ENCODE measurements at regions not wholly inside any gene's neighbourhood (a gene's known extent, or its start where the extent isn't known, plus 50 kb on each side); places are given as distances from the start of the nearest gene placed in this dataset.

GRCh38 chr12:105423237-105423636 is 92.7 kb downstream of the C12orf75 start:
- no peak for TF ChIP-seq EP300 (IDR thresholded peaks at IDR 0.05)
- no peak for TF ChIP-seq POLR2A (IDR thresholded peaks at IDR 0.05)
- no peak for TF ChIP-seq CTCF (IDR thresholded peaks at IDR 0.05)
- Histone ChIP-seq H3K4me3 (no peak overlapping the region), H3K4me1 (ENCODE audit: insufficient read depth) (no peaks in the 10 kb centered on the region), H3K9me3 (no peaks in the 10 kb centered on the region), H3K27me3 (no peaks in the 10 kb centered on the region), H3K36me3 (no peaks in the 10 kb centered on the region), H3K27ac (no peak overlapping the region)
- intact Hi-C loops (cut with DNase I): loop anchor here in 3 of 4 donors (5.0 to 10.0 kb wide), 2 partner anchors 714 to 862 kb away; partner anchors contain the start of gene NUAK1 (in 3 of the 3)
- no peak for DNase-seq

- H3K27me3 ChIP-seq: no peaks in the 10 kb centered on the region
- no peak overlapping the region for H3K4me3 ChIP-seq
- H3K4me1 ChIP-seq (ENCODE audit: insufficient read depth): no peaks in the 10 kb centered on the region
- no peak for DNase-seq
- no peaks in the 10 kb centered on the region for H3K9me3 ChIP-seq
- no peaks in the 10 kb centered on the region for H3K36me3 ChIP-seq
- WGBS, 3 donors: 94 to 96% (median 95%) methylated on average over 7 of the region's 7 CpGs
- intact Hi-C loops (cut with DNase I): loop anchor here in 3 of 4 donors (5.0 to 10.0 kb wide), 2 partner anchors 713 to 861 kb away; partner anchors contain the start of gene NUAK1 (in 3 of the 3)
- no peak overlapping the region for H3K27ac ChIP-seq
- TF ChIP-seq CTCF (IDR thresholded peaks at IDR 0.05) (no peak), EP300 (IDR thresholded peaks at IDR 0.05) (no peak), POLR2A (IDR thresholded peaks at IDR 0.05) (no peak)
Observed at GRCh38 chr12:105423921-105424320, 93.4 kb downstream of the C12orf75 start.

GRCh38 chr12:105425254-105426174 is 95.0 kb downstream of the C12orf75 start:
- Histone ChIP-seq H3K9me3 (no peaks in the 10 kb centered on the region), H3K27me3 (no peaks in the 10 kb centered on the region), H3K4me3 (no peak overlapping the region), H3K36me3 (no peaks in the 10 kb centered on the region), H3K27ac (no peak overlapping the region), H3K4me1 (ENCODE audit: insufficient read depth) (no peaks in the 10 kb centered on the region)
- no peak for DNase-seq
- intact Hi-C loops (cut with DNase I): loop anchor here in 1 of 4 donors (10.0 kb wide), 1 partner anchor 859 kb away; no protein-coding TSS in a partner anchor
- WGBS, 3 donors: 88 to 93% (median 92%) methylated on average over 7 of the region's 7 CpGs
- TF ChIP-seq CTCF (IDR thresholded peaks at IDR 0.05): no peak
- TF ChIP-seq EP300 (IDR thresholded peaks at IDR 0.05): no peak
- TF ChIP-seq POLR2A (IDR thresholded peaks at IDR 0.05): no peak

- Histone ChIP-seq H3K4me1 (ENCODE audit: insufficient read depth) (no peaks in the 10 kb centered on the region), H3K9me3 (no peaks in the 10 kb centered on the region), H3K4me3 (no peak overlapping the region), H3K36me3 (no peaks in the 10 kb centered on the region), H3K27me3 (no peaks in the 10 kb centered on the region), H3K27ac (no peak overlapping the region)
- intact Hi-C loops (cut with DNase I): loop anchor here in 1 of 4 donors (10.0 kb wide), 1 partner anchor 858 kb away; no protein-coding TSS in a partner anchor
- DNase-seq: no peak
- 93 to 94% (median 94%) methylated on average over 3 of the region's 3 CpGs for WGBS, 3 donors
- no peak for TF ChIP-seq EP300 (IDR thresholded peaks at IDR 0.05)
Observed at GRCh38 chr12:105426766-105427165, 96.3 kb downstream of the C12orf75 start.

GRCh38 chr12:105427883-105428282 is 97.4 kb downstream of the C12orf75 start:
- no peaks in the 10 kb centered on the region for H3K27me3 ChIP-seq
- no peaks in the 10 kb centered on the region for H3K4me1 ChIP-seq (ENCODE audit: insufficient read depth)
- DNase-seq: no peak
- intact Hi-C loops (cut with DNase I): loop anchor here in 1 of 4 donors (10.0 kb wide), 1 partner anchor 857 kb away; no protein-coding TSS in a partner anchor
- H3K9me3 ChIP-seq: no peaks in the 10 kb centered on the region
- TF ChIP-seq POLR2A (IDR thresholded peaks at IDR 0.05) (no peak), EP300 (IDR thresholded peaks at IDR 0.05) (no peak), CTCF (IDR thresholded peaks at IDR 0.05) (no peak)
- H3K4me3 ChIP-seq: no peak overlapping the region
- no peak overlapping the region for H3K27ac ChIP-seq
- no peaks in the 10 kb centered on the region for H3K36me3 ChIP-seq

Data from ovary (tissue), 7 donors.